K562 (cell line): ENCODE measurements at regions not wholly inside any gene's neighbourhood (a gene's known extent, or its start where the extent isn't known, plus 50 kb on each side); places are given as distances from the start of the nearest gene placed in this dataset.

ENCODE experiments used
- ATAC-seq: fragments of 200-7000 bp; cut with Tn5 transposase; 3 replicates; pipeline ENCODE4 v1.9.1; 2020; ENCODE audit warnings: moderate library complexity
- BruUV-seq: library from RNA; stranded (reverse); fragments of 400-500 nt; replicated peaks from 2 replicates; lab custom pipeline; 2021; lab: Mats Ljungman, UMichigan
- CTCF ChIA-PET: fragments of 300-600 bp; formaldehyde crosslinking; extraction: SDS; loops from one replicate; lab custom pipeline; 2021; ENCODE audit warnings: low intra/inter-chr PET ratio; lab: Yijun Ruan, JAX
- POLR2A ChIA-PET: fragments of 300-600, 350-650 bp; sonication (Branson Sonifier 250); formaldehyde crosslinking; extraction: SDS; loops from one replicate; lab custom pipeline; 2021; ENCODE audit warnings: antibody characterized with exemption, inconsistent platforms; lab: Yijun Ruan, JAX
- DNase-seq, 4 experiments: peaks; one replicate each; pipeline versions ENCODE4 v3.0.0 to v3.0.0-alpha.2; 2011 to 2018; ENCODE audit warnings: low spot score in 3 of 4, mixed read lengths in 3 of 4; ENCODE audit errors: extremely low read depth in 1 of 4
- FAIRE-seq: peaks from 2 replicates; lab custom pipeline; 2011; peaks lifted over from hg19 to GRCh38; lab: Jason Lieb, UNC
- H2AFZ ChIP-seq: 2 replicates; pipeline ENCODE4 v1.6.0; 2011; ENCODE audit warnings: low read depth, low read length, control low read depth, inconsistent platforms
- H3K27ac ChIP-seq: fragments of 200-600 bp; 3 replicates; pipeline ENCODE4 v1.8.0; 2011; ENCODE audit warnings: low read depth, mild to moderate bottlenecking, control low read depth, inconsistent platforms, low read length, moderate library complexity, mixed read lengths; ENCODE audit errors: extremely low read depth
- H3K27me3 ChIP-seq, 2 experiments: fragments of 300-600 bp in 1 of 2; 2 replicates in 1 of 2; 3 replicates in 1 of 2; pipeline versions ENCODE4 v1.6.0 to v1.8.0; 2011; ENCODE audit warnings: inconsistent platforms in 2 of 2, low read length in 2 of 2, mild to moderate bottlenecking in 1 of 2, mixed read lengths in 1 of 2, moderate library complexity in 1 of 2; ENCODE audit not compliant: control insufficient read depth in 2 of 2, insufficient read depth in 2 of 2
- H3K36me3 ChIP-seq: fragments of 300-600 bp; 3 replicates; pipeline ENCODE4 v1.8.0; 2011; ENCODE audit warnings: mild to moderate bottlenecking, low read length, inconsistent platforms; ENCODE audit not compliant: control insufficient read depth, insufficient read depth
- H3K4me1 ChIP-seq, 2 experiments: fragments of 200-600 bp in 1 of 2; replicated peaks in 1 of 2; 2 replicates in 1 of 2; 3 replicates in 1 of 2; pipeline versions ENCODE4 v1.5.1 to v1.8.0; 2011; ENCODE audit warnings: inconsistent platforms in 2 of 2, low read length in 2 of 2, mild to moderate bottlenecking in 1 of 2, mixed read lengths in 1 of 2, moderate library complexity in 1 of 2; ENCODE audit not compliant: control insufficient read depth in 2 of 2, insufficient read depth in 2 of 2
- H3K4me2 ChIP-seq: 2 replicates; pipeline ENCODE4 v1.6.1; 2011; ENCODE audit warnings: low read length, control low read depth, inconsistent platforms, mixed read lengths; ENCODE audit not compliant: insufficient read depth
- H3K4me3 ChIP-seq: fragments of 200-600 bp; sonication (generic), shearing (Covaris generic); 2 replicates; pipeline ENCODE4 v1.5.1; 2016; ENCODE audit warnings: control low read depth, inconsistent platforms
- H3K79me2 ChIP-seq: fragments of 200-600 bp; 3 replicates; pipeline ENCODE4 v1.8.0; 2011; ENCODE audit warnings: low read length, inconsistent platforms; ENCODE audit not compliant: control insufficient read depth, insufficient read depth
- H3K9ac ChIP-seq, 2 experiments: 2 replicates each; pipeline versions ENCODE4 v1.6.0 to v1.6.1; 2011; ENCODE audit warnings: low read depth in 2 of 2, low read length in 2 of 2, control low read depth in 1 of 2, inconsistent platforms in 1 of 2, mild to moderate bottlenecking in 1 of 2, mixed read lengths in 1 of 2; ENCODE audit not compliant: insufficient read depth in 1 of 2
- H3K9me1 ChIP-seq: one replicate; pipeline ENCODE4 v1.6.0; 2011; ENCODE audit warnings: inconsistent platforms, mild to moderate bottlenecking, low read length, moderate library complexity; ENCODE audit not compliant: control insufficient read depth, insufficient read depth
- H3K9me3 ChIP-seq: replicated peaks from 2 replicates; pipeline ENCODE4 v1.5.1; 2011; ENCODE audit warnings: low read depth, low read length, inconsistent platforms; ENCODE audit not compliant: control insufficient read depth, insufficient read depth
- H4K20me1 ChIP-seq: replicated peaks from 2 replicates; pipeline ENCODE4 v1.6.1; 2011; ENCODE audit warnings: low read length, inconsistent platforms, mixed read lengths; ENCODE audit not compliant: control insufficient read depth, insufficient read depth
- BRD9 ChIP-seq: fragments of 450-650 bp; IDR thresholded peaks from 2 replicates; pipeline ENCODE4 v1.6.1; 2018; ENCODE audit warnings: low read depth; ENCODE audit not compliant: partially characterized antibody
- ILF3 ChIP-seq: fragments of 450-650 bp; IDR thresholded peaks from 2 replicates; pipeline ENCODE4 v1.6.1; 2018; ENCODE audit warnings: antibody characterized with exemption, mild to moderate bottlenecking, moderate library complexity, borderline replicate concordance
- OTX1 ChIP-seq: fragments of 450-650 bp; formaldehyde crosslinking; IDR thresholded peaks from 2 replicates; pipeline ENCODE4 v1.4.0; 2022; ENCODE audit warnings: mild to moderate bottlenecking
- PCBP2 ChIP-seq: fragments of 200-400 bp; formaldehyde crosslinking; IDR thresholded peaks from 2 replicates; pipeline ENCODE4 v1.6.1; 2018; ENCODE audit warnings: low read length, low read depth, mild to moderate bottlenecking, moderate library complexity; ENCODE audit not compliant: poor library complexity, severe bottlenecking
- ZNF316 ChIP-seq: fragments of 450-650 bp; IDR thresholded peaks from 2 replicates; pipeline ENCODE4 v1.6.1; 2016
- WGBS: fragments of 100-300 bp; shearing (Covaris generic); methylation state at CpG from one replicate; pipeline ENCODE4 v1.1.6; 2016; ENCODE audit warnings: low coverage, mixed read lengths; ENCODE audit not compliant: insufficient coverage; ENCODE audit errors: missing lambda C conversion rate; 5-methylcytosine and 5-hydroxymethylcytosine counted together
- in situ Hi-C: fragments of 300-500 bp; cut with MboI; formaldehyde crosslinking; loops from 4 replicates; pipeline ENCODE4 v1.15.0; 2018; ENCODE audit warnings: inconsistent platforms, mixed read lengths
- intact Hi-C: fragments of 100-400 bp; cut with micrococcal nuclease; formaldehyde crosslinking; loops from 2 replicates; pipeline ENCODE4 v1.14.2; 2022
- TF ChIP-seq, protein P1 (sequence below): fragments of 250-450 bp; sonication (Bioruptor Pico); IDR thresholded peaks from 2 replicates; pipeline ENCODE4 v1.5.0; 2021; ENCODE audit warnings: mild to moderate bottlenecking, borderline replicate concordance
- TF ChIP-seq, protein P2 (sequence below): fragments of 250-450 bp; sonication (Bioruptor Pico); IDR thresholded peaks from 2 replicates; pipeline ENCODE4 v1.8.0; 2021; ENCODE audit warnings: moderate library complexity, mild to moderate bottlenecking, inconsistent platforms
- TF ChIP-seq, protein P3 (sequence below): IDR thresholded peaks from 2 replicates; pipeline ENCODE4 v1.6.1; 2011; ENCODE audit not compliant: insufficient read length; ENCODE audit errors: extremely low read depth

GRCh38 chr17:52982331-52982730 is 823.8 kb upstream of the CA10 start:
- no TSS peak for BruUV-seq
- Histone ChIP-seq H3K79me2 (no peaks in the 10 kb centered on the region), H3K4me3 (no peak overlapping the region), H3K9me3 (peaks cover 3% of the 10 kb centered on the region; the same call in 1 of the 2 replicates), H3K9ac (no peak overlapping the region), H4K20me1 (no peaks in the 10 kb centered on the region), H3K27me3 (no peaks in the 10 kb centered on the region), H2AFZ (no peak overlapping the region), H3K36me3 (no peaks in the 10 kb centered on the region), H3K9me1 (no peaks in the 10 kb centered on the region), H3K27ac (no peak overlapping the region), H3K4me2 (no peak overlapping the region), H3K4me1 (no peaks in the 10 kb centered on the region)
- no peak for DNase-seq
- TF ChIP-seq ZNF316 (no peak), ILF3 (no peak), PCBP2 (peak; percentile 68), OTX1 (CRISPR knock-in tag) (no peak), BRD9 (no peak)
- TF ChIP-seq, protein P1, sequence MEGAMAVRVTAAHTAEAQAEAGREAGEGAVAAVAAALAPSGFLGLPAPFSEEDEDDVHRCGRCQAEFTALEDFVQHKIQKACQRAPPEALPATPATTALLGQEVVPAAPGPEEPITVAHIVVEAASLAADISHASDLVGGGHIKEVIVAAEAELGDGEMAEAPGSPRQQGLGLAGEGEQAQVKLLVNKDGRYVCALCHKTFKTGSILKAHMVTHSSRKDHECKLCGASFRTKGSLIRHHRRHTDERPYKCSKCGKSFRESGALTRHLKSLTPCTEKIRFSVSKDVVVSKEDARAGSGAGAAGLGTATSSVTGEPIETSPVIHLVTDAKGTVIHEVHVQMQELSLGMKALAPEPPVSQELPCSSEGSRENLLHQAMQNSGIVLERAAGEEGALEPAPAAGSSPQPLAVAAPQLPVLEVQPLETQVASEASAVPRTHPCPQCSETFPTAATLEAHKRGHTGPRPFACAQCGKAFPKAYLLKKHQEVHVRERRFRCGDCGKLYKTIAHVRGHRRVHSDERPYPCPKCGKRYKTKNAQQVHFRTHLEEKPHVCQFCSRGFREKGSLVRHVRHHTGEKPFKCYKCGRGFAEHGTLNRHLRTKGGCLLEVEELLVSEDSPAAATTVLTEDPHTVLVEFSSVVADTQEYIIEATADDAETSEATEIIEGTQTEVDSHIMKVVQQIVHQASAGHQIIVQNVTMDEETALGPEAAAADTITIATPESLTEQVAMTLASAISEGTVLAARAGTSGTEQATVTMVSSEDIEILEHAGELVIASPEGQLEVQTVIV = no peak
- TF ChIP-seq, protein P2, sequence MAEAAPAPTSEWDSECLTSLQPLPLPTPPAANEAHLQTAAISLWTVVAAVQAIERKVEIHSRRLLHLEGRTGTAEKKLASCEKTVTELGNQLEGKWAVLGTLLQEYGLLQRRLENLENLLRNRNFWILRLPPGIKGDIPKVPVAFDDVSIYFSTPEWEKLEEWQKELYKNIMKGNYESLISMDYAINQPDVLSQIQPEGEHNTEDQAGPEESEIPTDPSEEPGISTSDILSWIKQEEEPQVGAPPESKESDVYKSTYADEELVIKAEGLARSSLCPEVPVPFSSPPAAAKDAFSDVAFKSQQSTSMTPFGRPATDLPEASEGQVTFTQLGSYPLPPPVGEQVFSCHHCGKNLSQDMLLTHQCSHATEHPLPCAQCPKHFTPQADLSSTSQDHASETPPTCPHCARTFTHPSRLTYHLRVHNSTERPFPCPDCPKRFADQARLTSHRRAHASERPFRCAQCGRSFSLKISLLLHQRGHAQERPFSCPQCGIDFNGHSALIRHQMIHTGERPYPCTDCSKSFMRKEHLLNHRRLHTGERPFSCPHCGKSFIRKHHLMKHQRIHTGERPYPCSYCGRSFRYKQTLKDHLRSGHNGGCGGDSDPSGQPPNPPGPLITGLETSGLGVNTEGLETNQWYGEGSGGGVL (CRISPR knock-in tag) = no peak
- TF ChIP-seq, protein P3, sequence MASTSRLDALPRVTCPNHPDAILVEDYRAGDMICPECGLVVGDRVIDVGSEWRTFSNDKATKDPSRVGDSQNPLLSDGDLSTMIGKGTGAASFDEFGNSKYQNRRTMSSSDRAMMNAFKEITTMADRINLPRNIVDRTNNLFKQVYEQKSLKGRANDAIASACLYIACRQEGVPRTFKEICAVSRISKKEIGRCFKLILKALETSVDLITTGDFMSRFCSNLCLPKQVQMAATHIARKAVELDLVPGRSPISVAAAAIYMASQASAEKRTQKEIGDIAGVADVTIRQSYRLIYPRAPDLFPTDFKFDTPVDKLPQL = no peak
- FAIRE-seq = no peak
- WGBS = 0% methylated on average over 1 of the region's 1 CpG
- intact Hi-C loops (no loop called here), in situ Hi-C loops (no loop called here)
- ChIA-PET CTCF (no interaction called here), POLR2A (no interaction called here)
- no peak for ATAC-seq
